ENCODE measurements at regions not wholly inside any gene's neighbourhood (a gene's known extent, or its start where the extent isn't known, plus 50 kb on each side); places are given as distances from the start of the nearest gene placed in this dataset.

DNA sequence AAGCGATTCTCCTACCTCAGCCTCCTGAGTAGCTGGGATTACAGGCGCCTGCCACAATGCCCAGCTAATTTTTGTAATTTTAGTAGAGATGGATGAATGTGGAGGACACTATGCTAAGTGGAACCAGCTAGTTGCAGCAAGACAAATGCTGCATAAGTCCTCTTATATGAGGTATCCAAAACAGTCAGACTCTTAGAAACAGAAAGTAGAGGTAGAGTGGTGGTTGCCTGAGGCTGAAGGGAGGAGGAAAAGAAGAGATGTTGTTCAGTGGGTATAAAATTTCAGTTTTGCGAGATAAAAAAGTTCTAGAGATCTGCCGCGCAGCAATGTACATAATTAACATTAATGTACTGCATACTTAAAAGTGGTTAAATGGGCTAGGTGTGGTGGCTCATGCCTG lies 145.3 kb upstream of the SPRED2 start:
- POLR2A ChIA-PET (ENCODE audit: partially characterized antibody), result no interaction called here
- H3K23me2 ChIP-seq (ENCODE audit: low read depth, low read length), result no peaks in the 10 kb centered on the region
- H2BK120ac ChIP-seq (replicated peaks; ENCODE audit: low read depth, low read length), result no peak overlapping the region
- WGBS, 2 experiments (ENCODE audit: extremely low coverage in 1 of 2, insufficient coverage in 1 of 2, insufficient read length in 1 of 2, insufficient replicate concordance in 2 of 2, low coverage in 1 of 2, low lambda C conversion rate in 2 of 2, missing lambda C conversion rate in 1 of 2), result 85% methylated on average over 5 of the region's 5 CpGs; no CpG with 5 or more reads in 1 of the 2 experiments
- H3K9ac ChIP-seq (replicated peaks in 1 of 4; ENCODE audit: extremely low read depth in 1 of 4, low read depth in 3 of 4, low read length in 3 of 4), result no peak overlapping the region
- no peak overlapping the region; the same call in 1 of the 2 replicates for H2BK20ac ChIP-seq (ENCODE audit: low read length)
- no peak overlapping the region for H3K4me3 ChIP-seq (ENCODE audit: extremely low read depth in 1 of 4, insufficient read depth in 2 of 4, low read depth in 3 of 4, low read length in 4 of 4)
- no peak overlapping the region for H4K91ac ChIP-seq (replicated peaks; ENCODE audit: insufficient read length, low read length)
- no peak overlapping the region for H2BK15ac ChIP-seq (ENCODE audit: low read length)
- H2BK12ac ChIP-seq (ENCODE audit: low read depth, low read length), result no peak overlapping the region
- no peak overlapping the region for H3K14ac ChIP-seq (ENCODE audit: insufficient read length)
- no peak overlapping the region for H4K8ac ChIP-seq (ENCODE audit: extremely low read depth, insufficient read depth, low read length)
- H3K27ac ChIP-seq (ENCODE audit: low read depth, low read length), result no peak overlapping the region
- H3K4ac ChIP-seq (replicated peaks; ENCODE audit: insufficient read length, low read depth, low read length), result no peak overlapping the region
- H4K5ac ChIP-seq (ENCODE audit: insufficient read length, low read depth, low read length), result no peak overlapping the region
- CTCF ChIA-PET (ENCODE audit: partially characterized antibody), result no interaction called here
- no peaks in the 10 kb centered on the region for H3K9me3 ChIP-seq (ENCODE audit: insufficient read depth in 2 of 2, low read depth in 1 of 2, low read length in 1 of 2)
- peaks cover 0 to 7% (median 5%) of the 10 kb centered on the region in 4 experiments; a peak in 3 of 7 replicates for H3K4me1 ChIP-seq (replicated peaks in 1 of 4; ENCODE audit: control insufficient read depth in 3 of 4, insufficient read depth in 4 of 4, low read length in 3 of 4)
- FAIRE-seq (no peak), DNase-seq (ENCODE audit: low read depth in 1 of 2, low spot score in 2 of 2) (no peak)
- H2AK5ac ChIP-seq (ENCODE audit: low read depth, low read length), result no peak overlapping the region
- no peak overlapping the region for H3K23ac ChIP-seq (ENCODE audit: insufficient read length)
- H3K56ac ChIP-seq (replicated peaks; ENCODE audit: insufficient read length, low read depth, low read length), result no peak overlapping the region
- H3K36me3 ChIP-seq (ENCODE audit: control insufficient read depth in 2 of 4, insufficient read depth in 4 of 4, low read length in 3 of 4), result no peaks in the 10 kb centered on the region
- H3K79me2 ChIP-seq (ENCODE audit: control insufficient read depth in 1 of 2, insufficient read depth in 2 of 2, low read length in 2 of 2), result no peaks in the 10 kb centered on the region
- no peaks in the 10 kb centered on the region for H3K27me3 ChIP-seq (replicated peaks in 1 of 4; ENCODE audit: control insufficient read depth in 3 of 4, extremely low read depth in 1 of 4, insufficient read depth in 3 of 4, low read length in 3 of 4)
- no peaks in the 10 kb centered on the region for H3K79me1 ChIP-seq (ENCODE audit: low read depth, low read length)
- H3K18ac ChIP-seq (ENCODE audit: extremely low read depth, low read length), result no peak overlapping the region
- no peak overlapping the region for H3K4me2 ChIP-seq (ENCODE audit: insufficient read depth in 1 of 2, low read depth in 2 of 2, low read length in 2 of 2)
- H2BK5ac ChIP-seq (ENCODE audit: low read depth, low read length), result no peak overlapping the region; the same call in 1 of the 2 replicates
- no peak overlapping the region for H2AFZ ChIP-seq (ENCODE audit: low read length)
- no peaks in the 10 kb centered on the region for H4K20me1 ChIP-seq (replicated peaks in 1 of 2; ENCODE audit: control insufficient read depth in 1 of 2, insufficient read depth in 2 of 2, low read length in 2 of 2)
- TF ChIP-seq TCF12 (IDR thresholded peaks at IDR 0.05; ENCODE audit: low read depth, low read length), result no peak
- TF ChIP-seq SIX5 (IDR thresholded peaks at IDR 0.05; ENCODE audit: low read depth, low read length), result no peak
- TF ChIP-seq, protein P1, sequence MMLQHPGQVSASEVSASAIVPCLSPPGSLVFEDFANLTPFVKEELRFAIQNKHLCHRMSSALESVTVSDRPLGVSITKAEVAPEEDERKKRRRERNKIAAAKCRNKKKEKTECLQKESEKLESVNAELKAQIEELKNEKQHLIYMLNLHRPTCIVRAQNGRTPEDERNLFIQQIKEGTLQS (IDR thresholded peaks at IDR 0.05; ENCODE audit: insufficient read depth, low read depth, low read length), result no peak
- no peak for TF ChIP-seq GTF2F1 (IDR thresholded peaks at IDR 0.05; ENCODE audit: borderline replicate concordance, low read depth, low read length)
